ENCODE measurements at regions not wholly inside any gene's neighbourhood (a gene's known extent, or its start where the extent isn't known, plus 50 kb on each side); places are given as distances from the start of the nearest gene placed in this dataset.

DNA sequence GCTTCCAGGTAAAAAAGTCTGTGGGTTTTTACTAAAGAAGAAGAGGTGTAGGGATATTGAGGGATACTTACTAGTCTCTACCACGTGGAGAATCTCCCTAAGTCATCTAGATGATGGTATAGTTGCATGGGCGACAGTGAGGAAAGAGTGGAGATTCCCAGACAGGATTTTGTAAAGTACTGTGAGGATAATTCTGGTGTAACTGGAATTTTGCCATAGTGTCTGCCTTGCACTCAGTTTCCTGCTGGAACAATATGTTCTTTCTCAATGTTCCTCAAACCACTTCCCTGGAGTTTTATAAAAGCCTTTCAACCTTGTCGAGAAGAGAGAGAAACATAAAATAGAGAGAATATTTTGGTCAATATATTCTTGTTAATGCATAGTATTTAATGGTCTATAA, 95.1 kb upstream of the WLS start:
- ATAC-seq (ENCODE audit: low FRiP score), result no peak
- TF ChIP-seq, protein P1, sequence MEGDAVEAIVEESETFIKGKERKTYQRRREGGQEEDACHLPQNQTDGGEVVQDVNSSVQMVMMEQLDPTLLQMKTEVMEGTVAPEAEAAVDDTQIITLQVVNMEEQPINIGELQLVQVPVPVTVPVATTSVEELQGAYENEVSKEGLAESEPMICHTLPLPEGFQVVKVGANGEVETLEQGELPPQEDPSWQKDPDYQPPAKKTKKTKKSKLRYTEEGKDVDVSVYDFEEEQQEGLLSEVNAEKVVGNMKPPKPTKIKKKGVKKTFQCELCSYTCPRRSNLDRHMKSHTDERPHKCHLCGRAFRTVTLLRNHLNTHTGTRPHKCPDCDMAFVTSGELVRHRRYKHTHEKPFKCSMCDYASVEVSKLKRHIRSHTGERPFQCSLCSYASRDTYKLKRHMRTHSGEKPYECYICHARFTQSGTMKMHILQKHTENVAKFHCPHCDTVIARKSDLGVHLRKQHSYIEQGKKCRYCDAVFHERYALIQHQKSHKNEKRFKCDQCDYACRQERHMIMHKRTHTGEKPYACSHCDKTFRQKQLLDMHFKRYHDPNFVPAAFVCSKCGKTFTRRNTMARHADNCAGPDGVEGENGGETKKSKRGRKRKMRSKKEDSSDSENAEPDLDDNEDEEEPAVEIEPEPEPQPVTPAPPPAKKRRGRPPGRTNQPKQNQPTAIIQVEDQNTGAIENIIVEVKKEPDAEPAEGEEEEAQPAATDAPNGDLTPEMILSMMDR (IDR thresholded peaks at IDR 0.05), result no peak
- no peak for DNase-seq (ENCODE audit: low spot score)

- no peak for ATAC-seq (ENCODE audit: low FRiP score)
- TF ChIP-seq, protein P1 (IDR thresholded peaks at IDR 0.05), result no peak
These were observed 94.2 kb upstream of the WLS start for GRCh38 chr1:68326481-68326880.

GRCh38 chr1:68324316-68324715, 92.0 kb upstream of the WLS start:
- TF ChIP-seq, protein P1 (IDR thresholded peaks at IDR 0.05), result no peak
- DNase-seq (ENCODE audit: low spot score), result no peak
- no peak for ATAC-seq (ENCODE audit: low FRiP score)

More at GRCh38 chr1:68326481-68326880, 94.2 kb upstream of the WLS start:
- no peak for DNase-seq (ENCODE audit: low spot score)

GRCh38 chr1:68322837-68323687, 90.7 kb upstream of the WLS start:
- ATAC-seq (ENCODE audit: low FRiP score) (no peak), DNase-seq (ENCODE audit: low spot score) (no peak)
- TF ChIP-seq, protein P1 (IDR thresholded peaks at IDR 0.05), result no peak

DNA sequence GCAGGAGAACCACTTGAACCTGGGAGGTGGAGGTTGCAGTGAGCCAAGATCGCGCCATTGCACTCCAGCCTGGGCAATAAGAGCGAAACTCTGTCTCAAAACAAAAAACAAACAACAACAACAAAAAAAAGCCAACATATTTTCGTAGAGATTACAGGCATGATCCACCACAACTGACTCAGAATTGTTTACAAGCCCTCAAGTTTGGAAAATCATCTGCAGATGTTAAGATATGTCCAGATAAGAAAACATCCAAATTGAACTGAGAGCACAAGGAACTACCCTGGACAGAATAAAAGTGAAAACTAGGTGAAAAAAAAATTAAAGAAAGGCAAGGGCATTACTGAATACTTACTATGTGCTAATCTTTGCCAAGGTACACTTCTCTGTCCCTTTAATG, 89.8 kb upstream of the WLS start:
- ATAC-seq (ENCODE audit: low FRiP score) (no peak), DNase-seq (ENCODE audit: low spot score) (no peak)
- TF ChIP-seq, protein P1 (IDR thresholded peaks at IDR 0.05), result no peak

DNA sequence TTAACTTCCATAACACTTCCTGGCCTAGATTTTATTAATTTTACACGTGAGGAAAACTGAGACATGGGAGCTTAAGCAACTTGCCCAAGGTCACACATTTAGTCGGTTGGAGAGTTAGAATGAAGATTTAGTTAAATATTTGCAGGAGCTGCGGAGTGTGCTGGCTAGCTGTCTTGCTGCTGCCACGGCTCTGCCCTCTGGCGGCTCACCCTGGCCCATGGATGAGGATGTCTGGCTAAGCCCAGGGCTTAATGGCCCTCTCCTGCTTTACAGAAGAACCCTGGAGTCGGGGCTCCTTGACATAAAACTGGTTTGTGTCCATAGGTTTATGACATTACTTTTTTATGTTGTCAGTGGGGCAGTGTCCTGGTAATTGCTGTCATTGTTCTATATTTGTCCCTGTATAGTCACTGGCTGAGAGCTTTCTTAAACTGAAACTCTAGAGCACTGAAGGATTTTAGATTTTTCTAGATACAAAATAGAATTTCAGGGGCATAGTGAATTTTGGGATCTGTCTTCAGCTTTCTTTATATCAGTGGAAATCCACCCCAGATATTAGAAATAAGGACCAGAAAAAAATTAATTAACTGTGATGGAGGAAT, 88.9 kb upstream of the WLS start:
- TF ChIP-seq, protein P1 (IDR thresholded peaks at IDR 0.05), result peak in 1 of 3 donors; percentile 14
- peak; percentile 80 for ATAC-seq (ENCODE audit: low FRiP score)
- DNase-seq (ENCODE audit: low spot score), result no peak

DNA sequence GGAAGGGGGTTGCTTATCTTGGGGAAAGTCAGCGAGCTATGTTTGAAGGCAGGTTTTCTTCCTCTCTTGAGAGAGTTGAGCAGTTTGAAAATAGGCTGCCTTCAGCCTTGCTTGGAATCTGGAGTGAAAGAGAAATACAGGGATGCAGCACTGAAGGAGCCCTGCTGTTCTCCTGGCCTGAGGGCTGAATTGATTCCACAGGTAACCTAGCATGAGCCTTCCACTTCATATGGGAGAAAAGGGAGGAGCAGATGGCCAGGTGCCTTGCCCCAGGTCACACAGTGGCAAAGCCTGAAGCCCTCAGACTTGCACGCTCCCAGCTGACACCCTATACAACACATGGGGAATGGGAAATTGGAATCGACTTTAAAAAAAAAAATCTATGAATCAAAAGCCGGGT, 88.0 kb upstream of the WLS start:
- no peak for ATAC-seq (ENCODE audit: low FRiP score)
- DNase-seq (ENCODE audit: low spot score), result no peak
- TF ChIP-seq, protein P1 (IDR thresholded peaks at IDR 0.05), result no peak
